Hematopoietic multipotent progenitor cell treated with erythropoietin and hydrocortisone succinate and interleukin-3 and kit ligand, for 8 days (in vitro differentiated cells): ENCODE measurements at regions not wholly inside any gene's neighbourhood (a gene's known extent, or its start where the extent isn't known, plus 50 kb on each side); places are given as distances from the start of the nearest gene placed in this dataset.

Source experiments
- DNase-seq: peaks from one replicate; pipeline ENCODE4 v3.0.0-alpha.2; 2015

DNA sequence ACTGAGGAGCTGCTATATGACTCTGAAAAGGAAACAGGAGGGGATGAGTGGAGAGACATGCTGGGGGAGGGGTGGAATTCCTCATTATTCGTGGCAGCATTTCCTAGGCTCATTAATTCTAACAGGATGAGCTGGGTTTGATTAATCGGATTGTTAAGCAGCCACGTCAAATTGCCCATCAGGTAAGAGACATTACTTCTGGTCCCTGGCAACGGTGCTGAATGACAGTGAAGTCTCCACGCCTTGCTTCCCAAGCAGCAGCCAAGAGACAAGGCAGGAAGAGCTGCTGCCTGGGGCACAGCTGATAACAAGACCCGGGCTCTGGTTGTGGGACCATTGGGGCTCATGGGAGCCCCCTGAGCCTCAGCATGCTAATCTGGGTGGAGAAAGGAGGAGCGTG is 86.6 kb downstream of the MARCHF4 start:
- peak; percentile 69 for DNase-seq

DNA sequence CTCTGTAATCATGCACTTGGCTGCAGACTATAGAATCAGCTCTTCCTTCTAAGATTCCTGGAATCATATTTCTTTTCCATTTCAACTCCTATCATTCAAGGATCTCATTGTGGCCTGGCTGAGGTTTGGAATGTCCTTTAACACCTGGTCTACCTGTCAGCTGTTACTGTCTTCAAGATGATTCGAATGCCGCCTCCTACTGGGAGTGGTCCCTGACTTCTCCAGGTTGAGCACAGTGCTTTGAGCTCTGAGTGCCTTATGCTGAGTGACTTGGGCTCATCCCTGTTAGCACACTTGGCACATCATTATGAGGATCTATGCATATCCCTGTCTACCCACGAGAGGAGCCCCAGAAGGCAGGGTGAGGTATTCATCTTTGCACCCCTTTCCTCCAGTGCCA is 87.6 kb downstream of the MARCHF4 start:
- no peak for DNase-seq

DNA sequence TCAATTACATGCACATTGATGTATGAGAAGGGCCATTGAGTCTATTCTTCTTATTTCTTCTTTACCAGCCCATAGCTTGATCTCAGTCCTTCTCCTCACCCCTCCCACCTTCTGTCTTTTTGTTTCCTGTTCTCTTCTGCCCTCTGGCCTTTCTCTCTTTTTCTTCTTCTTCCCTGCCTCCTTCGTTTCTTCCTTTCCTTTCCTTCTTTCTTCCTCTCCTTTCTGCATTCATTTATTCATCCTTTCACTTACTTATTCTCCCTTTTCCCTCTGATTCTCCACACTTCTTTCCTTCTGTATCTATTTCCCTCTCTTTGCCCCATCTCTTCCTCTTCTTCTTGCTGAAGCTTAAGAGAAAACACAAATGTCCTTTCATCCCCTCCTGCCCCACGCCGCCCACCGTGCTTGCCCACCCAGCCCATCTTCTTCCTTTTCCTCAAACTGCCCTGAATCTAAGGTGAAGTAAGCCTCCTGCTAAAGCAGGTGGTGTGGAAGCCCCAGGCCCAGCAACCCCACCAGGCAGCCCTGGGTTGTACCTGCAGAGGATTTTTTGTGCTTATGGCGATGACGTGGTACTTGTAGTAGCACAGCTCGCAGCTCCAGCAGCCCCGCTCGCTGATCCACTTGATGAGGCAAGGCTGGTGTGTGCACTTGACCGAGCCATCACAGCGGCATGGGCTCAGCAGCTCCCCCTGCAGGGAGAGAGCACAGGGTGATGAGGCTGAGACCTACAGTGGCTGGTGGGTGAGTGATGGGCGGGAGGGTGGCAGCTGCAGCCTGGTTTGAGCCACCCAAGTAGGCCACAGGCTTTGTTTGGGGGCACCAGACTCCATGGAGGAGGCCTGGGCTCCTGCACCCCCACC is 89.0 kb downstream of the MARCHF4 start:
- peak; percentile 47 for DNase-seq

DNA sequence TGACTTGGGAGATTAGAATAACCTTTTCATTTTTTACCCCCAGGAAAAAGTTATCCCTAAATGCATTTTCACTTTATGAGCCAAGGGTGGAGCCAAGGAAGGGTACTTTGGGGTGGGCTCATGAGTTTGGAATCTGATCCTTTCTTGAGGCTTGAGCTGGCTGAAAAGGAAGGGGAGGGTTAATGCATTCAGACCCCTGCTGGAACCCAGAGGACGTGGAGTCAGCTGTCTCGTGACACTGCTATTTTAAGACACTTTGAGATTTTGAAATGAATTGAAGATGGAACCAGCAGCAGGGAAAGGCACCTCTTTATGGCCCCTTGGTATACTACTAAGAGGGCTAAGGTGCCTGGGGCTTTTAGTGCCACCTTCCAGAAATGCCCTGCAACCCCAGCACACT is 90.4 kb downstream of the MARCHF4 start:
- no peak for DNase-seq

DNA sequence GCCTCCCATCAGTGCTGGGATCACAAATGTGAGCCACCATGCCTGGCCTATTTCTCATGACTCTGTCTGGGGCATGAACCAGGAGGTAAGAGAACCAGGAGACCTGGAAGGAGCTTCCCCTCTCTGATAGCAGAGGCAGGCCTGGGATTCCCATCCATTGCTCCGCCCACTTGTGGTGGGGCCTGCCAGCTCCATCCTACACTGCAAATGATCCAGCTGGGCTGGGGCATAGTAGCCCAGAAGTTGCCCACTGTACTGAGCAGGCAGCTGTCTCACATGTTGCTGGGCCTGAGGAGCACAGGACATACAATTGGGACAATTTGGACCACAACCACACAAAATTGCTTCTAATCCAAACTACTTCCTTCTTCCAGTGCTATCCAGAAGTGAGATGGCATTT is 91.0 kb downstream of the MARCHF4 start:
- DNase-seq = no peak

DNA sequence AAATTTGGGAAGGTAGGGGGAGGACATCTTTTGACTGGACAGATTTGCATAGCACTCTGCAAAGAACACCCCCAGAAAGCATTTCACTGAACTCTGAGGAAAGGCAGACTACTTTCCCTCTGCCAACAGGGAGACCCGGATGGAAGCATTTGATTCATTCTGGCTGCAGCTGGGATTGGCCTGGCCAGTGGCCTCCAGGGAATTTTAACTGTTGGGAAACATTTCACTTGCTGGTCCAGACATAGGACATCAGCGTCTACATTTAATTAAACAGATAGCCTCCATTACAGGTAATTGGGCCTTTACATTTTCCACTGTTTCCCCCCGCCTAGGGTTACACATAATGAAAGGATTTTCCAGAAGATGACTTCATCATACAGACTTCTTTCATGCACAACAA is 92.8 kb downstream of the MARCHF4 start:
- no peak for DNase-seq

DNA sequence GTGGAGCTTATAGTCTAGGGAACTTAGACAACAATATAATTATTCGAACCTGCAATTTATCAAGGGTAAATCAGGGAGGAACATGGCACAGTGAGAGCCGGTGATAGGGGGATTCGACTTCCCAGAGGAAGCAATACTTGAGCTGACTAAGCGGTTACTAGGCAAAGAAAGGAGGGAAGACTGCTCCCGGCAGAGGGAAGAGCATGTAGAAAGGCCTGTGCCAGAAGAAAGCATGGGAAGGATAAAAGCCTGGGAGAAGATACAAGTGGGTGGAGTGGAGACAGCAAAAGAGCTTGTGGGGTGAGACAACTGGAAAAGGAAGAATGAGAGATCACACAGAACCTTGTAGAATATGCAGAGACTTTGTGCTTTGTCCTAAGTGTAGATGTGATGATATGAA is 93.3 kb downstream of the MARCHF4 start:
- no peak for DNase-seq

DNA sequence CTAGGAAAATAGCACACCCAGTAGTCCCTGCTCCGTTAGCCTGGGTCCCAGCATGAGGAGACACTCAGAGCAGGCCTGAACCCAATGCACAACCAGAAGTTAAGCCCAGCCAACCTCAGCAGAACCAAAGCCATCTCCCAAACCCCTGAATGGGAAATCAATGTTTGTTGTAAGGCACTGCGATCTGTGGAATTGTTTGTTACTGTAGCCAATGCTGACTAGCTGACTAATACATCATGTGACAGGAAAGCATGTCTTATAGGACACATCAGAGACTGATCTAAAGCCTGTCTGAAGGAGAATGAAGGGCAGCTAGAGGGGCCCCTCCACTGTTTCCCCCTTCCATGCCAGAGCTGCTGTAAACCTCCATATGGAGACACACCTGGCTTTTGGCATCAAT is 96.4 kb downstream of the MARCHF4 start:
- no peak for DNase-seq

DNA sequence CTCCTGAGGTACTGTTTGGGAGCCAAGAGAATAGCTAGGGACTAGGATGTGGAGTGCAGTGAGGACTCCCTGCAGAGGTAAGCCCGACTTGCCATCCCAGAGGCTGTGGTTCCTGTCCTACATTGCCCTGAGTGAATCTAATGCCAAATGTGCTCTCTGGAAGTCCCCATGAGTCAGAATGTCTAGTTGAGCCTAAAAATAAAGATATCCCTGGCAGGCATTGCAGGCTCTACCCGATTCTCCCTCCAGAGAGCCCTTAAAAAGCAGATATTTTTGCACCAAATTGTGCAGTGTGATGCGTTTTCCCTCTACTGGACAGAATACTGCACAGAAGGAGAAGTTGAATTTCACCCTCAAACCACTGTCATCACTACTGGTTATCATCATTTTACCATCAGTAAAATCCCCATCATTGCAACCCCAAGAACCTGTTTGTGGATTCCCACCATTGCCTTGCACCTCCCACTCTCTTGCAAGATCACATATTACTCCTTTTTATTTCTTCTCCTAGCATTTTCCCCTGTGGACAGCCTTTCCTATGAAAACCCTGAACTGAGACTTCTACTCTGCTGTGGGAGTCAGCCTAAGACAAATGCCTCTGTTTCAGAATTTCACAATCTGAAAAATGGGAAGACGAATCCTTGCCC is 98.0 kb downstream of the MARCHF4 start:
- DNase-seq = no peak

DNA sequence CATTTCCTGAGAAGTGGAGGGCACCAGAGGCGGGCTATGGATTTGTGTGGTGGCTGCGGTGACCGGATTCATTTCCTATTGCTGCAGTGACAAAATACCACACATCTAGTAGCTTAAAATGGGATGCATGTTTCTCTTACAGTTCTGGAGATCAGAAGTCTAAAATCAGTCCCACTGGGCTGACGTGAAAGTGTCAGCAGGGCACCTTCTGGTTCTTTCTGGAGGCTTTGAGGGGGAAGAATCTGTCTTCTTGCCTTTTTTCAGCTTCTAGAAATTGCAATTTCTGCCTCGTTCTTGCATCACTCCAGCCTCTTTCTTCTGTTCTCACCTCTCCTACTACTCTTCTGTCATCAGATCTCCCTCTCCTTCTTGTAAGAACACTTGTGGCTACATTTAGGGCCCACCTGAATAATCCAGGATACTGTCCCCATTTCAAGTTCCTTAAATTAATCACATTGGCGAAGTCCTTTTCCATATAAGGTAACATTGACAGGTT is 111.2 kb downstream of the MARCHF4 start:
- DNase-seq = no peak

DNA sequence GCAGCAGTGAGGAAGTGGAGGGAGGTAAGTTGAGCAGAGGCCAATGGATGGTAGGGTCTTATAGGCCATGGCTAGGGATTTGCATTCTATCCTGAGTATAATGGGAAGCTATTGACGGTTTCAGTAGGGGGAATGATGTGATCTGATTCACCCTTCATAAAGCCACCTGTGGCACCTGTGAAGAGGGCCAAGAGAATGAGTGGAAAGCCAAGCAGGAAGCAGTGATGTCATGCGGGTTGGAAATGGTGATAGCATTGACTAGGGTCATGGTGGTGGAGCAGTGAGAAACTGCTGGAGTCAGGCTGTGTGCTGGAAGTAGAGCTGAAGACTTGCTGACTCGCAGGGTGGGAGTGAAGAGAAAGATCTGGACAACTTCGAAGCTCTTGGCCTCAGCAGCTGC is 111.7 kb downstream of the MARCHF4 start:
- DNase-seq = no peak

DNA sequence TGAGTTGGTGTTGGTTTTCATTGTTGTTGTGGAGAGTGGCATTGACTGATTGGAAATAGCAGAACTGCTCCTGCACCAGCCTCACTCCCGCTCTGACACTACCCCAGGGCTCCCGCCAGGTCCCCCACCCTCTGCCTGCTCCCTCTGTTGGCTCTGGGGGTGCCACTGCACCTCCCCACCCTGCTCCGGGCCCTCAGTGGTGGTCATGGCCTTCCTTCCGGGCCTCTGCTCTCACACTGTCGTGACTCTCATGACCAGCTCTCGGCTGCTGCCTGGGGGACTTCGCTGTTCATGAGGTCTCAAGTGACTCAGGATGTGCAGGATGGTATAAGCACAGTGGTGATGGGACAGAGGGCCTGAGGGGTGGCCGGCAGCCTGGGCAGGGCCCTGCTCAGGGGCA is 113.2 kb downstream of the MARCHF4 start:
- DNase-seq = no peak

DNA sequence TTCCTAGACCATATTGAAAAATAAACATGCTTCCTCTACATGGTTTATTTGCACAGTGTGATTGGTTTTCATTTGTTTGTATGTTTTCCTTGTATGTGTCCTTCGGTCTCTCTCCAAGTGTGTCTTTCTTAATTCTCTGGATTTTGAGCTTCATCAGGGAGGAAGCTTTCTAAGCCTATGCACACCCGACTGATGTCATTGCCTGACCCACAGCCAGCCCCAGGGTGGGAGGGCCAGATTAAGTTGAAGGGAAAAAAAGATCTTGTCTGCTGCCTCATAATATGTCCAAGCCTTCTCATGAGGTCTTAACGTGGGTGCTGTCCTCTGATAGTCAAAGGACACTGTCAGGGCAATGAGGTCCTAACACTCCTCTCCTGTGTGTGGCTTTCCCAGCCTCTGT is 115.2 kb downstream of the MARCHF4 start:
- peak; percentile 14 for DNase-seq
